Endothelial cell of umbilical vein (primary cell): ENCODE measurements at regions not wholly inside any gene's neighbourhood (a gene's known extent, or its start where the extent isn't known, plus 50 kb on each side); places are given as distances from the start of the nearest gene placed in this dataset.

ENCODE experiments used
- CTCF ChIP-seq, 2 donors: IDR thresholded peaks; 1 replicate in 1 of 2; 2 replicates in 1 of 2; pipeline ENCODE4 v1.5.1; 2011; ENCODE audit warnings: low read length in 2 of 2, mild to moderate bottlenecking in 2 of 2, moderate library complexity in 2 of 2, control low read depth in 1 of 2, inconsistent platforms in 1 of 2, low read depth in 1 of 2; ENCODE audit not compliant: insufficient read depth in 1 of 2; ENCODE audit errors: extremely low read depth in 1 of 2
- EZH2 ChIP-seq: IDR thresholded peaks from 2 replicates; pipeline ENCODE4 v1.6.1; 2012; ENCODE audit warnings: borderline replicate concordance, low read depth, mild to moderate bottlenecking, moderate library complexity, low read length, inconsistent platforms; ENCODE audit not compliant: severe bottlenecking
- JUN ChIP-seq: IDR thresholded peaks from 2 replicates; pipeline ENCODE4 v1.6.1; 2011; ENCODE audit warnings: borderline replicate concordance, low read depth; ENCODE audit not compliant: insufficient read length, insufficient read depth
- MAX ChIP-seq: IDR thresholded peaks from 2 replicates; pipeline ENCODE4 v1.6.1; 2011; ENCODE audit not compliant: insufficient read depth, insufficient read length
- POLR2A ChIP-seq: IDR thresholded peaks from 2 replicates; pipeline ENCODE4 v1.6.1; 2012; ENCODE audit warnings: low read depth, mild to moderate bottlenecking, control low read depth, low read length
- POLR2AphosphoS5 ChIP-seq: IDR thresholded peaks from 2 replicates; pipeline ENCODE4 v1.6.1; 2012; ENCODE audit warnings: low read depth, mild to moderate bottlenecking, control low read depth, low read length, moderate library complexity; ENCODE audit not compliant: insufficient read depth

- no peak for TF ChIP-seq CTCF (IDR thresholded peaks at IDR 0.05; ENCODE audit: extremely low read depth in 1 of 2, insufficient read depth in 1 of 2, low read depth in 1 of 2, low read length in 2 of 2)
- TF ChIP-seq JUN, result no peak
- no peak for TF ChIP-seq POLR2A
- TF ChIP-seq POLR2AphosphoS5, result no peak
- TF ChIP-seq MAX, result no peak
- TF ChIP-seq EZH2, result no peak
Measured at GRCh38 chr12:69022674-69023073, 89.7 kb upstream of the CPM start.
